ENCODE measurements at regions not wholly inside any gene's neighbourhood (a gene's known extent, or its start where the extent isn't known, plus 50 kb on each side); places are given as distances from the start of the nearest gene placed in this dataset.
"Not testable (repeated sequence)": the region's sequence is repeated elsewhere in the genome, so short reads cannot be mapped to it uniquely, and the experiment has no call there.

DNA sequence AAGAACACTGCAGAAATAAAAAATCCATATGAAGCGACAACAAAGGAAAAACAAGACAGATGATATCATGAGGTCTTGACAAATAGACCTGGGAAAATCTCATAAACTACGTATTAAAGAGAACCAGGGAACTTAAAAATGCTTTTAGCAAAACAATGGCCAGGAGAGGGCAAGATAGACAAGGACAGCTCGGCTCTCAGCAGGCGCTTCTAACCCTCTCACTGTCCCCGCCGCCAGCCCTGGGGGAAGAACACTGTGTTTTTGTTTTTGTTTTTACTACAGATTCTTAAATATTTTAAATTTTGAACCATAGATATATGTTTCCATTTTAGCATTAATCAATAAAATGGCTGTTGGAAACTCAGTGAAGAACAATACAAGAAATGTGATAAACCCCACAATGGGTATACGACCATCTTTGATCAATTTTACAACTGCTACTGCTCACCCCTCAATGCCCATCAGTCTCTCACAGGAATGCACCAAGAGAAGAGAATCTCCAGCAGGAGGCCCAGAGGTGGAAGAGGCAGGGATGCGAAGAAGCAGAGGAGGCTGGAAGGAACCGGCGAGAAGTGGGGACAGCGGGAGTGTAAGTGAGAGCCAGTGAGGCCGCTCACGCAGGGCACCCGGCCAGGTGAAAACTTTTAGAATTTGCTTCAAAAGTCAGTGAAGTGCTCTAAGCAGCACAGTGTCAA, 98.0 kb downstream of the CHRFAM7A start:
- not testable (repeated sequence) for H3K27ac ChIP-seq (ENCODE audit: low read depth, low read length); H3K4me1 ChIP-seq (ENCODE audit: insufficient read depth, low read length); H3K4me3 ChIP-seq (ENCODE audit: low read length); H3K9me3 ChIP-seq (ENCODE audit: insufficient read depth, low read depth, low read length); H3K9ac ChIP-seq (ENCODE audit: low read depth, low read length); H3K36me3 ChIP-seq (ENCODE audit: insufficient read depth, low read length); H3K27me3 ChIP-seq (ENCODE audit: insufficient read depth, low read length)
- no CpG with 5 or more reads among the region's 14 CpGs for WGBS

DNA sequence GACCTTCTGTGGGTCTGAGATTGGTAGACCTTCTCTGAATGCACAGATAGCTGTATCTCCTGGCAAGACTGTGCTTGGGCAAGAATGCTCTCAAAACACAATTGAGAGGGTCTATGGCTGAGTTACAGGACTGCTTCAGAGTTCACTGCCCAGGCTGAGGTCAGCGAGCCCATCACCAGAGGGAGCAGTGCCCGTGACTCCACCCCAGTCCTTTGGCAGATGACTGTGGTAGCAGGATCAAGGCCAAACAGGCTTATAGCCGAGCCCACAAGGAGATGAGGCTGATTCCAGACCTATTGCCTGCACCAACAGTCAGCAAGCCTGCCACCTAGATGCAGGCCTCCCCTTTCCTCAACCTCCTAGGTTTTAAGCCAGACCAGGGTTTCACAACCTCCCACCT, 89.4 kb downstream of the CHRFAM7A start:
- H3K27ac ChIP-seq (ENCODE audit: low read depth, low read length); H3K9ac ChIP-seq (ENCODE audit: low read depth, low read length); H3K4me3 ChIP-seq (ENCODE audit: low read length); H3K36me3 ChIP-seq (ENCODE audit: insufficient read depth, low read length); H3K27me3 ChIP-seq (ENCODE audit: insufficient read depth, low read length); H3K9me3 ChIP-seq (ENCODE audit: insufficient read depth, low read depth, low read length); H3K4me1 ChIP-seq (ENCODE audit: insufficient read depth, low read length): not testable (repeated sequence)
- no CpG with 5 or more reads among the region's 3 CpGs for WGBS
